ENCODE measurements at regions not wholly inside any gene's neighbourhood (a gene's known extent, or its start where the extent isn't known, plus 50 kb on each side); places are given as distances from the start of the nearest gene placed in this dataset.
"Not testable (repeated sequence)": the region's sequence is repeated elsewhere in the genome, so short reads cannot be mapped to it uniquely, and the experiment has no call there.

DNA sequence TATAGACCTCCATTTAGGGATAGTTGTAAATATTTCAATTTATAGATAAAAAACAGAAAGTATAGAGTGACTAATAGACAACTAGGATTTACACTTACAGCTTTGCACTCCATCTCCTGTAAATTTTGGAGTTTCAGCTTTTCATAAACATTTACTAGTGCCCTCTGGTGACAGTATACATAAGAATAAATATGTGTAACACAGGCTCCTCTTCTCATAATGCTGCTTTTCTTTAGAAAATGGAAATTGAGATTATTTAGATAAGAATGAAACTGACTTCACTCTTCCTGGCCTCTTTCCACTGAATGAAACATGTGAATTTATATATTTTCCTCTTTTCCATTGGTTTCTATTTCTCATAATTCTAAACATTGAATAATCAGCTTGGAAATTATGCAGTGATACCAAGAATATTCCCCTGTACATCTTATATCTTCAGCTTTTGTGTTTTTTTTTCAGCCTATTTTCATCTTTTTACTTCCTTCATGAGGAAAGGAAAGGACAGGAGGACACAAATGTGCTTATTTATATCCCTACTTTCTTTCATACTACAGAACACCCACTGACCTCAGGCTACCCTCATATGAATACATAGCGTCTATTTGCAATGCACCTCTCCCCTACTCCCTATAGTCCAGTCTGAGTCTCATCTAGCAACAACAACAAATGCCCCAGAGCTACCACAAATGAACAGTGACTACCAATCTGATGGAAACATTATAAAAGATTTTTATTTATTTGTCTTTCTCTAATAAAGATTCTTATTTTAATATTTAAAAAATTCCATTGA lies 103.1 kb upstream of the CCDC39 start:
- Mint-ChIP-seq H3K4me3 (no peak overlapping the region), H3K4me1 (peaks cover 10% of the 10 kb centered on the region in 2 experiments), H3K27me3 (ENCODE audit: low read depth) (no peaks in the 10 kb centered on the region), H3K27ac (no peak overlapping the region), H3K9me3 (peaks cover 22 to 28% of the 10 kb centered on the region in 2 experiments), H3K36me3 (ENCODE audit: insufficient read depth in 1 of 3, low read depth in 3 of 3) (peaks cover 12 to 20% (median 17%) of the 10 kb centered on the region in 3 experiments)
- H2BK5ac ChIP-seq (ENCODE audit: insufficient read length, low read length) = no peak overlapping the region
- no peak overlapping the region for H3K4ac ChIP-seq (ENCODE audit: low read depth, low read length)
- TF ChIP-seq, protein P1, sequence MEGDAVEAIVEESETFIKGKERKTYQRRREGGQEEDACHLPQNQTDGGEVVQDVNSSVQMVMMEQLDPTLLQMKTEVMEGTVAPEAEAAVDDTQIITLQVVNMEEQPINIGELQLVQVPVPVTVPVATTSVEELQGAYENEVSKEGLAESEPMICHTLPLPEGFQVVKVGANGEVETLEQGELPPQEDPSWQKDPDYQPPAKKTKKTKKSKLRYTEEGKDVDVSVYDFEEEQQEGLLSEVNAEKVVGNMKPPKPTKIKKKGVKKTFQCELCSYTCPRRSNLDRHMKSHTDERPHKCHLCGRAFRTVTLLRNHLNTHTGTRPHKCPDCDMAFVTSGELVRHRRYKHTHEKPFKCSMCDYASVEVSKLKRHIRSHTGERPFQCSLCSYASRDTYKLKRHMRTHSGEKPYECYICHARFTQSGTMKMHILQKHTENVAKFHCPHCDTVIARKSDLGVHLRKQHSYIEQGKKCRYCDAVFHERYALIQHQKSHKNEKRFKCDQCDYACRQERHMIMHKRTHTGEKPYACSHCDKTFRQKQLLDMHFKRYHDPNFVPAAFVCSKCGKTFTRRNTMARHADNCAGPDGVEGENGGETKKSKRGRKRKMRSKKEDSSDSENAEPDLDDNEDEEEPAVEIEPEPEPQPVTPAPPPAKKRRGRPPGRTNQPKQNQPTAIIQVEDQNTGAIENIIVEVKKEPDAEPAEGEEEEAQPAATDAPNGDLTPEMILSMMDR (conservative IDR thresholded peaks at IDR 0.05) = no peak
- no peaks in the 10 kb centered on the region for H3K79me1 ChIP-seq (ENCODE audit: insufficient read depth, low read depth, low read length, poor library complexity, severe bottlenecking)
- H3K4me2 ChIP-seq (ENCODE audit: insufficient read depth, insufficient read length, low read length) = no peak overlapping the region
- H3K79me2 ChIP-seq (ENCODE audit: insufficient read depth, low read length) = no peaks in the 10 kb centered on the region
- H2BK12ac ChIP-seq (ENCODE audit: insufficient read length, low read depth, low read length) = no peak overlapping the region
- H4K8ac ChIP-seq (replicated peaks; ENCODE audit: insufficient read length, low read depth, low read length) = no peak overlapping the region
- no peak overlapping the region for H3T11ph ChIP-seq (ENCODE audit: low read length)
- H4K5ac ChIP-seq (ENCODE audit: insufficient read length, low read depth, low read length) = no peak overlapping the region
- peaks cover 7% of the 10 kb centered on the region for H3K9me3 ChIP-seq (ENCODE audit: control insufficient read depth, low read depth, low read length)
- H4K91ac ChIP-seq (ENCODE audit: insufficient read length, low read depth, low read length) = no peak overlapping the region
- no peak overlapping the region for H3K9ac ChIP-seq (ENCODE audit: extremely low read depth, insufficient read length, low read length)
- no peaks in the 10 kb centered on the region for H3K23me2 ChIP-seq (ENCODE audit: insufficient read length, low read depth, low read length, poor library complexity, severe bottlenecking)
- no peak for DNase-seq
- no peak overlapping the region for H2AFZ ChIP-seq (ENCODE audit: low read length)
- peaks cover 3% of the 10 kb centered on the region for H4K20me1 ChIP-seq (ENCODE audit: control insufficient read depth, insufficient read depth, insufficient read length)
- no peaks in the 10 kb centered on the region for H3K27me3 ChIP-seq (ENCODE audit: insufficient read depth, low read length)
- H2BK20ac ChIP-seq (ENCODE audit: low read depth, low read length, poor library complexity, severe bottlenecking) = no peak overlapping the region
- H2BK120ac ChIP-seq (ENCODE audit: low read depth, low read length, poor library complexity, severe bottlenecking) = no peak overlapping the region
- H3K27ac ChIP-seq (ENCODE audit: insufficient read length, low read depth, low read length) = no peak overlapping the region
- H3K4me1 ChIP-seq (ENCODE audit: insufficient read depth, low read length) = no peaks in the 10 kb centered on the region
- no CpG with 5 or more reads among the region's 1 CpG for WGBS (ENCODE audit: extremely low coverage, insufficient read length, low lambda C conversion rate)
- H2AK5ac ChIP-seq (ENCODE audit: insufficient read length, low read length) = no peak overlapping the region
- H3K14ac ChIP-seq (ENCODE audit: insufficient read depth, low read length) = no peak overlapping the region
- no peak overlapping the region for H3K18ac ChIP-seq (ENCODE audit: insufficient read length, low read depth, low read length)
- H2BK15ac ChIP-seq (ENCODE audit: low read depth, low read length) = no peak overlapping the region
- no peak overlapping the region for H3K56ac ChIP-seq (ENCODE audit: insufficient read length, low read depth, low read length)
- H3K23ac ChIP-seq (ENCODE audit: insufficient read length, low read depth, low read length) = no peak overlapping the region

DNA sequence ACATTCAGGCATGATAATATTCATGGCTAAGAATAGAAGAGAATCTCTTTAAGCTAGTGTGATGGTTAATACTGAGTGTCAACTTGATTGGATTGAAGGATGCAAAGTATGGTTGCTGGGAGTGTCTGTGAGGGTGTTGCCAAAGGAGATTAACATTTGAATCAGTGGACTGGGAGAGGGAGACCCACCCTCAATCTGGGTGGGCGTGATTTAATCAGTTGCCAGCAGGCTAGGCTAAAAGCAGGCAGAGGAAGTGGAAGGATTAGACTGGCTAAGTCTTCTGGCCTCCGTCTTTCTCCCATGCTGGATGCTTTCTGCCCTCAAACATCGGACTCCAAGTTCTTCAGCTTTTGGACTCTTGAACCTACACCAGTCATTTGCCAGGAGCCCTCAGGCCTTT lies 106.9 kb upstream of the CCDC39 start:
- H4K20me1 ChIP-seq (ENCODE audit: control insufficient read depth, insufficient read depth, insufficient read length); H4K5ac ChIP-seq (ENCODE audit: insufficient read length, low read depth, low read length); H2AFZ ChIP-seq (ENCODE audit: low read length); H3K27me3 ChIP-seq (ENCODE audit: insufficient read depth, low read length); H3T11ph ChIP-seq (ENCODE audit: low read length); H2BK15ac ChIP-seq (ENCODE audit: low read depth, low read length); H3K56ac ChIP-seq (ENCODE audit: insufficient read length, low read depth, low read length); H3K27ac ChIP-seq (ENCODE audit: insufficient read length, low read depth, low read length); H2BK5ac ChIP-seq (ENCODE audit: insufficient read length, low read length); H2BK120ac ChIP-seq (ENCODE audit: low read depth, low read length, poor library complexity, severe bottlenecking); H3K14ac ChIP-seq (ENCODE audit: insufficient read depth, low read length); H3K18ac ChIP-seq (ENCODE audit: insufficient read length, low read depth, low read length); H2BK20ac ChIP-seq (ENCODE audit: low read depth, low read length, poor library complexity, severe bottlenecking); H3K9ac ChIP-seq (ENCODE audit: extremely low read depth, insufficient read length, low read length); H3K23me2 ChIP-seq (ENCODE audit: insufficient read length, low read depth, low read length, poor library complexity, severe bottlenecking); H3K9me3 Mint-ChIP-seq; H3K79me1 ChIP-seq (ENCODE audit: insufficient read depth, low read depth, low read length, poor library complexity, severe bottlenecking); H3K27me3 Mint-ChIP-seq (ENCODE audit: low read depth); H3K23ac ChIP-seq (ENCODE audit: insufficient read length, low read depth, low read length); H3K4ac ChIP-seq (ENCODE audit: low read depth, low read length); H3K79me2 ChIP-seq (ENCODE audit: insufficient read depth, low read length); H2BK12ac ChIP-seq (ENCODE audit: insufficient read length, low read depth, low read length); H3K4me2 ChIP-seq (ENCODE audit: insufficient read depth, insufficient read length, low read length); H3K9me3 ChIP-seq (ENCODE audit: control insufficient read depth, low read depth, low read length); H4K91ac ChIP-seq (ENCODE audit: insufficient read length, low read depth, low read length); H2AK5ac ChIP-seq (ENCODE audit: insufficient read length, low read length); H3K4me3 Mint-ChIP-seq; H3K36me3 Mint-ChIP-seq (ENCODE audit: insufficient read depth in 1 of 3, low read depth in 3 of 3); H4K8ac ChIP-seq (replicated peaks; ENCODE audit: insufficient read length, low read depth, low read length); H3K4me1 ChIP-seq (ENCODE audit: insufficient read depth, low read length): not testable (repeated sequence)
- WGBS (ENCODE audit: extremely low coverage, insufficient read length, low lambda C conversion rate) = no CpG with 5 or more reads among the region's 3 CpGs
- Mint-ChIP-seq H3K27ac (peak overlapping the region in 2 of 3 experiments; percentile 9 to 10; a peak in 2 of 7 replicates), H3K4me1 (peaks cover 11% of the 10 kb centered on the region in 2 experiments)
- DNase-seq = peak; percentile 43
